Osteocyte (in vitro differentiated cells): ENCODE measurements at regions not wholly inside any gene's neighbourhood (a gene's known extent, or its start where the extent isn't known, plus 50 kb on each side); places are given as distances from the start of the nearest gene placed in this dataset.

Experiments
- DNase-seq: peaks from one replicate; pipeline ENCODE4 v3.0.0; 2021; ENCODE audit warnings: mixed read lengths; ENCODE audit not compliant: unreplicated experiment; ENCODE audit errors: extremely low spot score
- H3K27ac Mint-ChIP-seq: one replicate; pipeline ENCODE4 v1.8.0; 2021; ENCODE audit warnings: mild to moderate bottlenecking, mixed read lengths; ENCODE audit not compliant: unreplicated experiment
- H3K27me3 Mint-ChIP-seq: one replicate; pipeline ENCODE4 v1.8.0; 2021; ENCODE audit warnings: mixed read lengths; ENCODE audit not compliant: unreplicated experiment
- H3K36me3 Mint-ChIP-seq: one replicate; pipeline ENCODE4 v1.8.0; 2021; ENCODE audit warnings: mixed read lengths; ENCODE audit not compliant: unreplicated experiment
- H3K4me1 Mint-ChIP-seq: one replicate; pipeline ENCODE4 v1.8.0; 2021; ENCODE audit warnings: mixed read lengths; ENCODE audit not compliant: unreplicated experiment
- H3K4me3 Mint-ChIP-seq: one replicate; pipeline ENCODE4 v1.8.0; 2021; ENCODE audit warnings: mild to moderate bottlenecking, moderate library complexity, mixed read lengths; ENCODE audit not compliant: unreplicated experiment
- H3K9me3 Mint-ChIP-seq: one replicate; pipeline ENCODE4 v1.8.0; 2021; ENCODE audit warnings: mixed read lengths; ENCODE audit not compliant: unreplicated experiment
- CTCF ChIP-seq: fragments of 200-600 bp; sonication (generic); IDR thresholded peaks from 2 replicates; pipeline ENCODE4 v1.5.0; 2021; ENCODE audit warnings: antibody characterized with exemption, mild to moderate bottlenecking, moderate library complexity

GRCh38 chr6:15822835-15823234, 160.0 kb upstream of the DTNBP1 start:
- Mint-ChIP-seq H3K9me3 (no peaks in the 10 kb centered on the region), H3K36me3 (no peaks in the 10 kb centered on the region), H3K27me3 (peaks cover 41% of the 10 kb centered on the region), H3K4me3 (no peak overlapping the region), H3K27ac (no peak overlapping the region), H3K4me1 (no peaks in the 10 kb centered on the region)
- TF ChIP-seq CTCF, result no peak
- DNase-seq, result no peak

DNA sequence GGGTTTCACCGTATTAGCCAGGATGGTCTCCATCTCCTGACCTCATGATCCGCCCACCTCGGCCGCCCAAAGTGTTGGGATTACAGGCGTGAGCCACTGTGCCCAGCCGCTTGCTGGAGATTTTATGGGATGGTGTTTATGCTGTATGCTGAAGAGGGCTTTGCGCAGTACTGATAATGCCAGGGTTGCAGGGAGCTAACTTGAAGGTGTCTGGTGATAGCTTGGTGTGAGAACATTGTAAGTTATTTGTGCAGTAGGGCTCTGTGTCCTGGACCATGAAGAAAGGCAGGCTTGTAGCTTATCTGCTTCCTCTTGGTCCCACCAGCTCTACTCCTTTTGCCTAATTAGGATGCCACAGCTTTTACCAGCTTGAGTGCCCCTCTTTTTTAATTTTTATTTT, 157.0 kb upstream of the DTNBP1 start:
- H3K36me3 Mint-ChIP-seq, result no peaks in the 10 kb centered on the region

DNA sequence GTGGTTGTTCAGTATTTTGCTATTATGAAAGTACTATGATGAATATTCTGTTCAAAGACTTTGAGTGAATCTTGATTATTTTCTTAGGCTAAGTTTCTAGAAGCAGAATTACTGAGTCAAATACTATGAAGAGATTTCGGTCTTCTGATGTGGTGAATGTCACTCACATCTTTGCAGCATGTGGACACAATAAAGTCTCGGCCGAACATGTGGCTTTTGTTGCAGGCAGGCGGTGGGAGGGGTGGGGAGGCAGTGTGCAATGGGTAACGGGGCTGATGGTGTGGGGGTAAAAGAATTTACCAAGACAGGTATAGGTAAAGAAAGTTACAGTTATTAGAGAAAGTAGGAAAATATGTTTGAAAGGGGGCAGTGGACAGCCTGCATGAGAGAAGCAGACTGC, 156.4 kb upstream of the DTNBP1 start:
- no peak overlapping the region for H3K27ac Mint-ChIP-seq
- no peak for TF ChIP-seq CTCF
- peaks cover 33% of the 10 kb centered on the region for H3K27me3 Mint-ChIP-seq
- H3K9me3 Mint-ChIP-seq, result no peaks in the 10 kb centered on the region
- H3K4me1 Mint-ChIP-seq, result peaks cover 5% of the 10 kb centered on the region
- DNase-seq, result no peak
- H3K36me3 Mint-ChIP-seq, result no peaks in the 10 kb centered on the region
- H3K4me3 Mint-ChIP-seq, result no peak overlapping the region

More for the DNA sequence above, 157.0 kb upstream of the DTNBP1 start:
- no peak for TF ChIP-seq CTCF
- peaks cover 5% of the 10 kb centered on the region for H3K4me1 Mint-ChIP-seq
- peaks cover 33% of the 10 kb centered on the region for H3K27me3 Mint-ChIP-seq
- no peak overlapping the region for H3K27ac Mint-ChIP-seq
- DNase-seq, result no peak
- no peaks in the 10 kb centered on the region for H3K9me3 Mint-ChIP-seq
- H3K4me3 Mint-ChIP-seq, result no peak overlapping the region

DNA sequence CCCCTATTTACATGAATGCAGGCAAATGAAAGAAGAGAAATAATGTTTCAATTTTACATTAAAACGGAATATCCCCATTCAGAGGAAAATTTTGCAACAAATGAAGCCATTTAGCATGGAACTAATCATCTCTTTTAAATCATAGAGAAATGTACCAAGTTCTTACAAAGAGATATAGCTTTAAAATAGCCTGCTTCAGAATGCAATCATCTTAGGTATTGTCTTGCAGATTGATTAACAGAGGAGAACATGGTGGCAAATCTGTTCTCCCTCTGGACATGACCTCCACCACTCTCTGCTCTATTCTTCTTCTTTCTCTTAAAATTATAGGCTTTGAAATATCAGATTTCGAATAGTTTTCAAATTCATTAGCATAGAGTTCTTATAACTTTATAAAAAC, 155.7 kb upstream of the DTNBP1 start:
- no peak for TF ChIP-seq CTCF
- H3K27me3 Mint-ChIP-seq, result peaks cover 33% of the 10 kb centered on the region
- H3K4me3 Mint-ChIP-seq, result no peak overlapping the region

GRCh38 chr6:15818044-15818443, 155.2 kb upstream of the DTNBP1 start:
- Mint-ChIP-seq H3K27me3 (peaks cover 30% of the 10 kb centered on the region), H3K36me3 (no peaks in the 10 kb centered on the region), H3K9me3 (no peaks in the 10 kb centered on the region), H3K4me1 (peaks cover 5% of the 10 kb centered on the region), H3K27ac (no peak overlapping the region), H3K4me3 (no peak overlapping the region)
- TF ChIP-seq CTCF, result no peak
- DNase-seq, result no peak

More for the DNA sequence above, 155.7 kb upstream of the DTNBP1 start:
- no peak overlapping the region for H3K27ac Mint-ChIP-seq
- DNase-seq, result no peak
- peaks cover 5% of the 10 kb centered on the region for H3K4me1 Mint-ChIP-seq
- no peaks in the 10 kb centered on the region for H3K9me3 Mint-ChIP-seq
- no peaks in the 10 kb centered on the region for H3K36me3 Mint-ChIP-seq
